ENCODE measurements at regions not wholly inside any gene's neighbourhood (a gene's known extent, or its start where the extent isn't known, plus 50 kb on each side); places are given as distances from the start of the nearest gene placed in this dataset.

- DNase-seq (ENCODE audit: low read depth, low spot score) = no peak
- no peak overlapping the region for H3K27ac ChIP-seq
Observed at GRCh38 chr9:90287567-90288274, 354.9 kb downstream of the DIRAS2 start.

DNA sequence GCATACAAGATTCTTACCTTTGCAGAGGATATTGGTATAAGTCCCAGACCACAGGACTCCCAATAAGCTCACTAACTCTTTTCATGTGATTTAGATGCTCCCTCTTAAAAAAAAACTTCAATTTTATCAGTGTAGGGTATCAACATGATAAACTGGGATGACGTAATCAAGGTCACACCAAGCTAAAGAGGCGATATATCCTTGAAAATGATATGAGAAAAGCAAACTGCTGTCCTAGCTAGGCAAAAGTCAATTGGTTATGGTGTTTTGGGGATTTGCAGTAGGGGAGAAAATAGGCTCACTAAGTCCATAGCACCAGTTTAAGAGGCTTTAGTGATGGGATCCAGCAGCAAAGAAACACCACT lies 354.4 kb downstream of the DIRAS2 start:
- DNase-seq (ENCODE audit: low read depth, low spot score) = no peak
- H3K27ac ChIP-seq = no peak overlapping the region

- H3K27ac ChIP-seq = no peak overlapping the region
- no peak for DNase-seq (ENCODE audit: low read depth, low spot score)
Observed at GRCh38 chr9:90290716-90291485, 351.7 kb downstream of the DIRAS2 start.

GRCh38 chr9:90296539-90296938 lies 346.1 kb downstream of the DIRAS2 start:
- no peak for DNase-seq (ENCODE audit: low read depth, low spot score)
- no peak overlapping the region for H3K27ac ChIP-seq

DNA sequence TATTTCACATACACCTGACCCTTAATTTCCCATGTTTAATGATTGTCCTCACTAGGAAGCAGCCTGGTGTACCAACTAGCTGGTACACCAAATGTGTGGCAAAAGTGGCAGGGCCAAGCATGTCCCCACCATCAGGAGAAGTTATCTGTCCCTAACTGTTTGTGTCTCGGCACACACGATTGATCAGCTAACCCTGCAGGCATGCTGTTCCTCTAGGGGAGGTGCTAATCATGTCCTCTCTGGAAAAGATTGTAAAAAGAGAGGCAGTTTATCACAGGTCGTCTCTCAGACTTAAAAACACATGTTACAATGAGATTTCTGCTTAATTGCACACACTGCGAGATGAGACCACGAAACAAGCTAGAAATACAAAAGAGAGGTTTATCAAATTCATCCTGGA lies 342.7 kb downstream of the DIRAS2 start:
- no peak overlapping the region for H3K27ac ChIP-seq

GRCh38 chr9:90300611-90301276 lies 341.9 kb downstream of the DIRAS2 start:
- H3K27ac ChIP-seq = peak overlapping the region; percentile 36
- no peak for DNase-seq (ENCODE audit: low read depth, low spot score)

More for the DNA sequence above, 342.7 kb downstream of the DIRAS2 start:
- no peak for DNase-seq (ENCODE audit: low read depth, low spot score)

DNA sequence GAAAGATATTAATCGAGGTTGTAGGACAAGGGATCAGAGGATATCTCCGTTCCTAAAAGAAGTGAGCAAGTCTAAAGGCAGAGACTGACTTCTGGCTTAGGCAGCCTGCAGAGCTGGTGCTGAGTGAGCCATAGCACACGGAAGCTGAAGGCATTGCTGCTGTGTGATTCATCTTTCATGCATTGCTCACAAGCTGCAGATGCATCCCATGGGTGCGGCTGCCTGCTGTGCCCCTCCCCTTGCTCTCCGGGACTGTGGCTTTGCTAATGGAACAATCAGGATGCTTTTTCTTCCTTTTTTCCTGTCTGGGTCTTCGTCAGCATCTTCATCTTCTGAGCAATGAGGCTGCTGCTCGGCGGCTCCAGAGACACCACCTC lies 341.4 kb downstream of the DIRAS2 start:
- peak; percentile 80 for DNase-seq (ENCODE audit: low read depth, low spot score)
- H3K27ac ChIP-seq = peak overlapping the region; percentile 36

- H3K27ac ChIP-seq = no peak overlapping the region
- no peak for DNase-seq (ENCODE audit: low read depth, low spot score)
Observed at GRCh38 chr9:90303655-90304054, 339.0 kb downstream of the DIRAS2 start.

GRCh38 chr9:90306158-90306557 lies 336.5 kb downstream of the DIRAS2 start:
- H3K27ac ChIP-seq = no peak overlapping the region
- DNase-seq (ENCODE audit: low read depth, low spot score) = no peak

DNA sequence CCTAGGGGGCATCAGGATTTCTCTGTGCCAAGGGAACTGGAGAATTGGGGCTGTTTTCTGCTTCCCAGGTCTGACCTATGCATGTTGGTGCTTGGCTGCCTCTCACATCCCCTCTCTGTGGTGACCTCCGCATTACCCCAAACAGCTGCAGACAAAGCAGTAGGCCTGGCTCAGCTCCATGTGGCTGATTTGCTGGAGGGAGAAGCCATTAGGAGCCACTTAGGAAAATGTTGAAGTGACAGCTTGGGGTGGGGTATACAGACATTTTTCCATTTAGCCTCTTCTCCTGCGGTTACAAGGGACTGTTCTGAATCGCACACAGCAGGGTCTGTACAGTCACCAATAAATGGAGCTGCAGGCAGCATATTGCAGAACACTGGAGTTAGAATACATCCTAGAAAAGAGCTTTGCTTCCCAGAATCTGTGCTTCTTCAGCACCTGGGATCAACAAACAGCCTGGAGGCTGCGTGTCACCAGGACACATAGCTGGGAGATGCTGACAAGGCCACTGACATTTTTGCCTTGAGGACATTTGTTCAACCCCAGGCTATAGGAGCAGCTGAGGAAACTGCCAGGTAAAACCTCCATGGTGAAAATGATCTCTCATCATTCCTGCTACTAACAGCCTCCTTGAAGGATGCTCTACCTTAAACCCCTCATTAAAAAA lies 335.3 kb downstream of the DIRAS2 start:
- no peak overlapping the region for H3K27ac ChIP-seq
- DNase-seq (ENCODE audit: low read depth, low spot score) = no peak

DNA sequence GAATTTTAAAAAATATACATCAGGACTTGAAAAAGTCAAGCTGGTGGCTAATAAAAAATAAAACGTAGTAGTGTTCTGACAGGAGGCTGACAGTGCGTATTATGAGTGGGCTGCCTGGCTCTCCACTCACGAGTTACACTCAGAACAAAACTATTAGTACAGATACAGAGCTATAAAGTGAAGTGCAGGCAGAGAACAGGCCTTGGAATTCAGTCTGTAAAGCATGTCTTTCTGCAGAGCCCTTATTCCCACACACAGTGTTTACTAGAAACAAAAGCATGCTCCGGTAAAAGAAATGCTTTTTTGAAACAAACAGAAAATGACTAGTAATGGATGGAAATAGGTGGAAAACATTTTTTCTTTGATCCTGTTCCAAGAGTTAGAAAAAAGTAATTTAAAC lies 334.7 kb downstream of the DIRAS2 start:
- no peak for DNase-seq (ENCODE audit: low read depth, low spot score)
- no peak overlapping the region for H3K27ac ChIP-seq

DNA sequence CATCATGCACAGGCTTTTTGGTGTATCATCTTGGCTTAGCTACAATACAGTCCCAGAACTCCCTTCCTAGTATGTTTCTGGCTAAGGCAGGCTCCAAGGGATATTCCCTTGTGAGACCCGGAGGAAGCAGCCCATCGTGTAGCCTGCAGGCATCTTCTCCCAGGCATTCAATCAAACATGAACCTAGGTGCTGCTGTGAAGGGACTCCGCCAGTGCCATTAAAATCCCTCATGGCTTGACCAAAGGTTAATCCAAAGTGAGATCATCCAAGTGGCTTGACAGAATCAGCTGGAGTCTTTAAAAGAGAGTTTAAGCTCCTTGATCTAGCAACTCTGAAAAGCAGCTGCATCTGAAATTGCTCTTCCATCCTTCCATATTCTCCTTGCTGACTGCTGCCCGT lies 333.9 kb downstream of the DIRAS2 start:
- no peak overlapping the region for H3K27ac ChIP-seq
- DNase-seq (ENCODE audit: low read depth, low spot score) = no peak

DNA sequence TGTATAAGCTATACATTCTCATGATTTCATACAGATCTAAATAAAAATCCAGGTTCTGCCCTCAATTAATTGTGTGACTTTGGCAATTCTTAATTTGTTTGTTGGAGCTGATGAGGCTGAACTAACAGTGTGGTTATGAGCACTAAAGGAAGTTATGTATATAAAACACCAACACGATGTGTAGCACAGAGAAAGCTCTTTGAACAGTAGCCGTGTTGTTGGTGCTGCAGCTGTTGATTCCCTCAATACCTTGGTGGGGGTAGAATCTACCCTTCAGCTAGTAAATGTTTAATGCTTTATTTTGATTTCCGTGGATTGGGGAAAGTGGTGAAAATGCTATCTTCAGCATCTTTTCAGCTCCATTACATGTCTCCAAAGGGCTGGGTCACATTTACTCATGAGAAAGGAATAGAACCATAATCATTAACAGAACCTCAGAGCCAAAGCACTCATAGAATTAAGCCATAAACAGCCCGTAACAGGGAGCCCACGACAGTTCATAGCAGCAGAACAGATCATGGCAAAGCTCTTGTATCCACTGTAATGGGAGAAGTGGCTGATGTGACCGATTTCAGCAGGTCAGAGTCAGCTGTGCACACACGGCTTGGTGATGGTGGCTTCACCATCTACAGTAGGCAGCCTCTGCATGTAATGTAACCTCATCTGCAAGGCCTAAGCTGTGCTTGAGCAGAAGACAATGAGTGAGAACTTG lies 332.7 kb downstream of the DIRAS2 start:
- H3K27ac ChIP-seq = no peak overlapping the region
- DNase-seq (ENCODE audit: low read depth, low spot score) = no peak

- no peak for DNase-seq (ENCODE audit: low read depth, low spot score)
- no peak overlapping the region for H3K27ac ChIP-seq
Observed at GRCh38 chr9:90310521-90310876, 332.1 kb downstream of the DIRAS2 start.

- DNase-seq (ENCODE audit: low read depth, low spot score) = no peak
- no peak overlapping the region for H3K27ac ChIP-seq
Observed at GRCh38 chr9:90311811-90312210, 330.8 kb downstream of the DIRAS2 start.

DNA sequence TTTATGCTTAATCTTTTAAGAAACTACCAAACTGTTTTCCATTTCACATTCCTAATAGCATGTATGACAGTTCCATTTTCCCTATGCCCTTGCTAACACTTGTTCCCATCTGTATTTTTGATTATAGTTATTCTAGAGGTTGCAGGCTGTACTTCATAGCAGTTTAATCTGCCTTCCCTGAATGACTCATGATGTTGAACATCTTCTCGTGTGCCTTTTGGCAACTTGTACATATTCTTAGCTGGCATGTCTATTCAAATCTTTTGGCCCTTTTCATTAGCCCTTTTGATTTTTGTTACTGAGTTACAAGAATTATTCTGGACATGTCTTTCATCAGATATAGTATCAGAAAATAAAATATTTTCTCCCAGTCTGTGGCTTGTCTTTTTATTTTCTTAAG lies 320.3 kb downstream of the DIRAS2 start:
- no peak overlapping the region for H3K27ac ChIP-seq
- no peak for DNase-seq (ENCODE audit: low read depth, low spot score)

DNA sequence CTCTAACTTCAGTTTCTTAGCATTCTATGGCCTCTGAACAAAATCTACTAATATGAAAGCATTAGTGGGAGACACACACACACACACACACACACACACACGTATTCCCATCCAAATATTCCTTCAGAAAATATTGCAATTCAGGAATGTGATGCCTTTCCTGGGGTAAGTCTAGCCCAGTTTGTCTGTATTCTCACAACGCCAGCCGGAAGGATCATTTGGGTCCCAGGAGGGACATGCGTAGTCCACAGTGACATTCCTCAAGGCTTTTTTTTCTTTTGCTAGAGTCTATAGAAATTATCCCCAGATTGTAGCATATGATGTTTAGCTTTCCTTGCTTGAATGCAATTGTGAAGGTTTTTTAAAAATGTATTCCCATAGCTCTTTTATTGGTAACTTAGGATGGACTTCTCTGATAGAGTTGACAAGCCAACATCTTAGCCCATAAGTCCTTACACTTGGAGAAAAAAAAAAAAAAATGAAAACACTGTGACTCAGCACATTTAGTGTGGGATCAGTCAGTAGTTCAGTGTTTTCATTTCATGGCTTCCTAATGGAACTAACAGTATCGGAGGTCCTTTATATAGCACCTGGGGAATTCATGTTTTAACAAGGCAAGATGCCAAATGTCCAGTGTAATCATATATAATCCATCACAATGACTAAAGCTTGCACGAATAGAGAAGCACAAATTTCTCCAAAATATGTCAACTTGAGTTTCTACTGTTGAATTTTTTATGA lies 316.5 kb downstream of the DIRAS2 start:
- no peak overlapping the region for H3K27ac ChIP-seq
- DNase-seq (ENCODE audit: low read depth, low spot score) = no peak

- DNase-seq (ENCODE audit: low read depth, low spot score) = no peak
- no peak overlapping the region for H3K27ac ChIP-seq
Observed at GRCh38 chr9:90330231-90330630, 312.4 kb downstream of the DIRAS2 start.

- peak overlapping the region; percentile 49 for H3K27ac ChIP-seq
- DNase-seq (ENCODE audit: low read depth, low spot score) = peak; percentile 12
Observed at GRCh38 chr9:90331826-90332575, 310.6 kb downstream of the DIRAS2 start.

Data from epithelial cell of prostate (primary cell).